NB4 (cell line): ENCODE measurements at regions not wholly inside any gene's neighbourhood (a gene's known extent, or its start where the extent isn't known, plus 50 kb on each side); places are given as distances from the start of the nearest gene placed in this dataset.

Source experiments
- POLR2A ChIP-seq: IDR thresholded peaks from 2 replicates; pipeline ENCODE4 v1.6.1; 2011; ENCODE audit warnings: mild to moderate bottlenecking; ENCODE audit not compliant: insufficient read length; ENCODE audit errors: extremely low read depth
- TF ChIP-seq, protein P1 (sequence below): IDR thresholded peaks from one replicate; pipeline ENCODE4 v1.5.1; 2012; ENCODE audit warnings: low read depth, low read length

DNA sequence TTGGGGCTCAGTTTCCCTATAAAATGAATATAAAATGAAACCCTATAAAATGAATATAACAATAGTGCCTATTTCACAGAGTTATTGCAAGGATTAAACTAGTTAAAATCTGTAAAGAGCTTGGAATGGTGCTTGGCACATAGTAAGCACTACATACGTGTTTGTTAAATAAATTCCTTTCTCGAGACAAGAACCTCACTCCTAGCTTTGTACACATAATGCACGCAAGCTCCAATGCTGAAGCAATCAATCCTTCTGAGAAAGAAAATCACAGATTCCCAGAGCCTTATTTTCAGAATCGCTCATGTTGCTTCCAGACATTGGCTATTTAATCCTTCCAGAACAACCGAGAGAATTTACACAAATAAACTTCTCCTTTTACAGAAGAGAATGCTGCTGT, 440.9 kb downstream of the IRS1 start:
- TF ChIP-seq, protein P1, sequence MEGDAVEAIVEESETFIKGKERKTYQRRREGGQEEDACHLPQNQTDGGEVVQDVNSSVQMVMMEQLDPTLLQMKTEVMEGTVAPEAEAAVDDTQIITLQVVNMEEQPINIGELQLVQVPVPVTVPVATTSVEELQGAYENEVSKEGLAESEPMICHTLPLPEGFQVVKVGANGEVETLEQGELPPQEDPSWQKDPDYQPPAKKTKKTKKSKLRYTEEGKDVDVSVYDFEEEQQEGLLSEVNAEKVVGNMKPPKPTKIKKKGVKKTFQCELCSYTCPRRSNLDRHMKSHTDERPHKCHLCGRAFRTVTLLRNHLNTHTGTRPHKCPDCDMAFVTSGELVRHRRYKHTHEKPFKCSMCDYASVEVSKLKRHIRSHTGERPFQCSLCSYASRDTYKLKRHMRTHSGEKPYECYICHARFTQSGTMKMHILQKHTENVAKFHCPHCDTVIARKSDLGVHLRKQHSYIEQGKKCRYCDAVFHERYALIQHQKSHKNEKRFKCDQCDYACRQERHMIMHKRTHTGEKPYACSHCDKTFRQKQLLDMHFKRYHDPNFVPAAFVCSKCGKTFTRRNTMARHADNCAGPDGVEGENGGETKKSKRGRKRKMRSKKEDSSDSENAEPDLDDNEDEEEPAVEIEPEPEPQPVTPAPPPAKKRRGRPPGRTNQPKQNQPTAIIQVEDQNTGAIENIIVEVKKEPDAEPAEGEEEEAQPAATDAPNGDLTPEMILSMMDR, result no peak
- no peak for TF ChIP-seq POLR2A
